GM12865 (cell line): ENCODE measurements at regions not wholly inside any gene's neighbourhood (a gene's known extent, or its start where the extent isn't known, plus 50 kb on each side); places are given as distances from the start of the nearest gene placed in this dataset.

Experiments
- DNase-seq: peaks from one replicate; pipeline ENCODE4 v3.0.0; 2010; ENCODE audit warnings: low read depth
- H3K4me3 ChIP-seq: 2 replicates; pipeline ENCODE4 v1.5.1; 2011; ENCODE audit warnings: mild to moderate bottlenecking, low read depth, low read length, control low read depth
- CTCF ChIP-seq: IDR thresholded peaks from 2 replicates; pipeline ENCODE4 v1.5.1; 2011; ENCODE audit warnings: low read length, control low read depth, low read depth, inconsistent platforms; ENCODE audit not compliant: insufficient read depth; ENCODE audit errors: missing control alignments

DNA sequence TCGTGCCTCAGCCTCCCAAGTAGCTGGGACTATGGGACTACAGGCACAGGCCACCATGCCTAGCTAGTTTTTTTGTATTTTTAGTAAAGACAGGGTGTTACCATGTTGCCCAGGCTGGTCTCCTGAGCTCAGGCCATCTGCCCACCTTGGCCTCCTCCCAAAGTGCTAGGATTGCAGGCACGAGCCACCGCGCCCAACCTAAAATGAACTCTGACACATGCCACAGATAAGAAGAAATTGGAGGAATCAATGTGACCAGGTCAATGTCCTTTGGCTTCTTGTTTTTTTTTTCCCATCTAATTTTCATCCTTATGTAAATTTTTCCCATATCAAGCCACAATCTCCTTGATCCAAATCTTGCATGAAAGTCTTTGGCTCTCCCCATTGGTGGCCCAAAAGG, 68.1 kb upstream of the SOX21 start:
- no peak overlapping the region for H3K4me3 ChIP-seq
- no peak for DNase-seq
- TF ChIP-seq CTCF: no peak

- DNase-seq: no peak
- no peak overlapping the region for H3K4me3 ChIP-seq
- TF ChIP-seq CTCF: no peak
These were observed 66.6 kb upstream of the SOX21 start for GRCh38 chr13:94778986-94779385.

DNA sequence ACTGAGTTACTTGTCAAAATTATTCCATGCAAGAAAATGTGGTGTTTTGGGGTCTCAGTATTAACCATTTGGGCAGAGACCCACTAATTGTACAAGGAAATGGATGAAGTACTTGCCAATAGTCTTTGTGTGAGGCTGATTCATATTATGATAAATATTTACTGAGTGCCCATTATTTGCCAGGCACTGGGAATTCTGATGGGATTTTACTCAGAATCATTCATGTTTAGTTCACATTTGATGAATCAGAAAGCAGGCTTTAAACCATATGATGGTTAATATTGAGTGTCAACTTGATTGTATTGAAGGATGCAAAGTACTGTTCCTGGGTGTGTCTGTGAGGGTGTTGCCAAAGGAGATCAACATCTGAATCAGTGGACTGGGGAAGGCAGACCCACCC, 66.2 kb upstream of the SOX21 start:
- no peak for TF ChIP-seq CTCF
- DNase-seq: no peak
- no peak overlapping the region for H3K4me3 ChIP-seq

- no peak for TF ChIP-seq CTCF
- H3K4me3 ChIP-seq: no peak overlapping the region
- DNase-seq: no peak
These were observed 64.6 kb upstream of the SOX21 start for GRCh38 chr13:94776956-94777355.

- TF ChIP-seq CTCF: no peak
- no peak overlapping the region for H3K4me3 ChIP-seq
- no peak for DNase-seq
These were observed 64.0 kb upstream of the SOX21 start for GRCh38 chr13:94776300-94776699.

- no peak for TF ChIP-seq CTCF
- no peak for DNase-seq
- no peak overlapping the region for H3K4me3 ChIP-seq
These were observed 53.5 kb upstream of the SOX21 start for GRCh38 chr13:94765814-94766213.

DNA sequence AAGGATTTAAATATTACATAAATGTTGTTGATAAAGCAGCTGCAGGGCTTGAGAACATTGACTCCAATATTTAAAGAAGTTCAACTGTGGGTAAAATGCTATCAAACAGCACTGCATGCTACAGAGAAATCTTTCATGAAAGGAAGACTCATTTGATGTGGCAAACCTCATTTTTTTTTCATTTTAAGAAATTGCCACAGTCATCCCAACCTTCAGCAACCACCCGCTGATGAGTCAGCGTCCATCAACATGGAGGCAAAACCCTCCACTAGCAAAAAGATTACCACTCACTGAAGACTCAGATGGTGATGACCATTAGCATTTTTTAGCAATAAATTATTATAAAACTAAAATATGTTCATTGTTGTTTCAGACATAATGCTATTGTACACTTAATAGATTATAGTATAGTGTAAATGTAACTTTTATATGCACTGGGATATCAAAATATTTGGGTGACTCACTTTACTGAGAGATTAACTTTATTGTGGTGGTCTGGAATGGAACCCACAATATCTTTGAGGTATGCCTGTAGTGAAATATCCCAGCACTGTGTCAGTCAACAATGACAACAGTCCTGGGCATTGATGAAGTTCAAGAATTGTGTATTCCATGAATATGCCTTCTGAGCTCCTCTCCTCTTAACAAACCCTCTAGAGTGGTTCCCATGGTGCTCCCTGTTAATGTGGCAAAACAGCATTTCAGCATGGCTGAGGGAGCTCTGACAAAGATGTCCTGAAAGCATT, 52.4 kb upstream of the SOX21 start:
- TF ChIP-seq CTCF: no peak
- DNase-seq: no peak

More for the DNA sequence above, 52.4 kb upstream of the SOX21 start:
- H3K4me3 ChIP-seq: no peak overlapping the region
